ENCODE measurements at regions not wholly inside any gene's neighbourhood (a gene's known extent, or its start where the extent isn't known, plus 50 kb on each side); places are given as distances from the start of the nearest gene placed in this dataset.
A peak's percentile ranks its signal among the peaks of the same experiment; 100 is the strongest.

- H3K27me3 Mint-ChIP-seq (ENCODE audit: low read depth), result no peaks in the 10 kb centered on the region
- H3K9me3 Mint-ChIP-seq (ENCODE audit: low read depth), result peaks cover 9% of the 10 kb centered on the region
- peaks cover 27% of the 10 kb centered on the region for H3K4me1 Mint-ChIP-seq (ENCODE audit: low read depth)
- H3K36me3 Mint-ChIP-seq (ENCODE audit: low read depth), result peaks cover 2% of the 10 kb centered on the region
- H3K4me3 Mint-ChIP-seq (ENCODE audit: unreplicated experiment), result peak overlapping the region; percentile 50
- DNase-seq (ENCODE audit: low spot score), result no peak
- peak; percentile 60 for TF ChIP-seq CTCF (IDR thresholded peaks at IDR 0.05)
- H3K27ac Mint-ChIP-seq (ENCODE audit: unreplicated experiment), result peak overlapping the region; percentile 70
Observed at GRCh38 chr3:23712656-23713559, 92.8 kb upstream of the UBE2E1 start.

- no peak overlapping the region for H3K4me3 Mint-ChIP-seq (ENCODE audit: unreplicated experiment)
- H3K36me3 Mint-ChIP-seq (ENCODE audit: low read depth), result peaks cover 2% of the 10 kb centered on the region
- H3K4me1 Mint-ChIP-seq (ENCODE audit: low read depth), result peaks cover 25% of the 10 kb centered on the region
- H3K9me3 Mint-ChIP-seq (ENCODE audit: low read depth), result peaks cover 9% of the 10 kb centered on the region
- no peak for TF ChIP-seq CTCF (IDR thresholded peaks at IDR 0.05)
- H3K27ac Mint-ChIP-seq (ENCODE audit: unreplicated experiment), result no peak overlapping the region
- DNase-seq (ENCODE audit: low spot score), result no peak
- no peaks in the 10 kb centered on the region for H3K27me3 Mint-ChIP-seq (ENCODE audit: low read depth)
Observed at GRCh38 chr3:23713641-23714040, 92.1 kb upstream of the UBE2E1 start.

- no peak for DNase-seq (ENCODE audit: low spot score)
- Mint-ChIP-seq H3K27ac (ENCODE audit: unreplicated experiment) (no peak overlapping the region), H3K9me3 (ENCODE audit: low read depth) (peaks cover 12% of the 10 kb centered on the region), H3K27me3 (ENCODE audit: low read depth) (no peaks in the 10 kb centered on the region), H3K4me1 (ENCODE audit: low read depth) (no peaks in the 10 kb centered on the region), H3K4me3 (ENCODE audit: unreplicated experiment) (no peak overlapping the region), H3K36me3 (ENCODE audit: low read depth) (peaks cover 2% of the 10 kb centered on the region)
- no peak for TF ChIP-seq CTCF (IDR thresholded peaks at IDR 0.05)
Observed at GRCh38 chr3:23720059-23720458, 85.7 kb upstream of the UBE2E1 start.

- peaks cover 8% of the 10 kb centered on the region for H3K9me3 Mint-ChIP-seq (ENCODE audit: low read depth)
- no peaks in the 10 kb centered on the region for H3K27me3 Mint-ChIP-seq (ENCODE audit: low read depth)
- H3K4me1 Mint-ChIP-seq (ENCODE audit: low read depth), result no peaks in the 10 kb centered on the region
- TF ChIP-seq CTCF (IDR thresholded peaks at IDR 0.05), result no peak
- no peak overlapping the region for H3K27ac Mint-ChIP-seq (ENCODE audit: unreplicated experiment)
- H3K36me3 Mint-ChIP-seq (ENCODE audit: low read depth), result peaks cover 2% of the 10 kb centered on the region
- no peak for DNase-seq (ENCODE audit: low spot score)
- no peak overlapping the region for H3K4me3 Mint-ChIP-seq (ENCODE audit: unreplicated experiment)
Observed at GRCh38 chr3:23720885-23721284, 84.9 kb upstream of the UBE2E1 start.

GRCh38 chr3:23723141-23723540 is 82.6 kb upstream of the UBE2E1 start:
- TF ChIP-seq CTCF (IDR thresholded peaks at IDR 0.05), result no peak

More at GRCh38 chr3:23723141-23723540, 82.6 kb upstream of the UBE2E1 start:
- Mint-ChIP-seq H3K27me3 (ENCODE audit: low read depth) (no peaks in the 10 kb centered on the region), H3K4me3 (ENCODE audit: unreplicated experiment) (no peak overlapping the region), H3K27ac (ENCODE audit: unreplicated experiment) (no peak overlapping the region), H3K36me3 (ENCODE audit: low read depth) (no peaks in the 10 kb centered on the region), H3K9me3 (ENCODE audit: low read depth) (peaks cover 4% of the 10 kb centered on the region), H3K4me1 (ENCODE audit: low read depth) (peaks cover 3% of the 10 kb centered on the region)
- no peak for DNase-seq (ENCODE audit: low spot score)

Data from chondrocyte (in vitro differentiated cells).